Colonic mucosa (tissue), 4 donors: ENCODE measurements at regions not wholly inside any gene's neighbourhood (a gene's known extent, or its start where the extent isn't known, plus 50 kb on each side); places are given as distances from the start of the nearest gene placed in this dataset.

Source experiments
- DNase-seq: peaks from one replicate; pipeline ENCODE4 v3.0.0-alpha.2; 2020
- H3K27ac ChIP-seq: fragments of 200-600 bp; one replicate; pipeline ENCODE4 v1.8.0; 2021
- H3K27me3 ChIP-seq: fragments of 200-600 bp; one replicate; pipeline ENCODE4 v1.8.0; 2021
- H3K36me3 ChIP-seq: fragments of 200-600 bp; one replicate; pipeline ENCODE4 v1.8.0; 2021
- H3K4me1 ChIP-seq: fragments of 200-600 bp; one replicate; pipeline ENCODE4 v1.8.0; 2021; ENCODE audit warnings: mild to moderate bottlenecking
- H3K4me3 ChIP-seq: fragments of 200-600 bp; one replicate; pipeline ENCODE4 v1.8.0; 2021
- H3K9ac ChIP-seq, 2 donors: one replicate each; pipeline ENCODE4 v1.7.0; 2013; ENCODE audit warnings: control low read depth in 2 of 2, low read depth in 2 of 2, low read length in 2 of 2
- H3K9me3 ChIP-seq: fragments of 200-600 bp; one replicate; pipeline ENCODE4 v1.8.0; 2021
- CTCF ChIP-seq: fragments of 200-600 bp; IDR thresholded peaks from one replicate; pipeline ENCODE4 v1.8.0; 2022; ENCODE audit warnings: antibody characterized with exemption, mild to moderate bottlenecking
- intact Hi-C: fragments of 100-400 bp; cut with DNase I; formaldehyde crosslinking; loops from one replicate; pipeline ENCODE4 v1.14.1; 2022
- donor health status: healthy.
- donor health status: DM: no; HTN: no; CAD: no.
- donor health status: DM: no; HTN: no; CAD: no.

- DNase-seq, result no peak
- intact Hi-C loops, result no loop called here
Measured at GRCh38 chr14:42269234-42269633, 662.6 kb downstream of the LRFN5 start.

GRCh38 chr14:42248131-42248530 is 641.5 kb downstream of the LRFN5 start:
- TF ChIP-seq CTCF, result no peak
- Histone ChIP-seq H3K36me3 (no peaks in the 10 kb centered on the region), H3K9ac (no peak overlapping the region), H3K9me3 (no peaks in the 10 kb centered on the region), H3K4me3 (no peak overlapping the region), H3K27me3 (no peaks in the 10 kb centered on the region), H3K27ac (no peak overlapping the region), H3K4me1 (no peaks in the 10 kb centered on the region)
- intact Hi-C loops, result no loop called here
- DNase-seq, result no peak

More at GRCh38 chr14:42269234-42269633, 662.6 kb downstream of the LRFN5 start:
- no peak overlapping the region for H3K9ac ChIP-seq
- no peak overlapping the region for H3K27ac ChIP-seq
- no peaks in the 10 kb centered on the region for H3K4me1 ChIP-seq
- no peaks in the 10 kb centered on the region for H3K36me3 ChIP-seq
- H3K9me3 ChIP-seq, result no peaks in the 10 kb centered on the region
- no peaks in the 10 kb centered on the region for H3K27me3 ChIP-seq
- H3K4me3 ChIP-seq, result no peak overlapping the region
- TF ChIP-seq CTCF, result no peak

- Histone ChIP-seq H3K27me3 (no peaks in the 10 kb centered on the region), H3K9ac (no peak overlapping the region), H3K4me3 (no peak overlapping the region), H3K27ac (no peak overlapping the region), H3K4me1 (no peaks in the 10 kb centered on the region), H3K36me3 (no peaks in the 10 kb centered on the region), H3K9me3 (no peaks in the 10 kb centered on the region)
- no peak for TF ChIP-seq CTCF
- intact Hi-C loops, result no loop called here
- no peak for DNase-seq
Measured at GRCh38 chr14:42241101-42241500, 634.4 kb downstream of the LRFN5 start.

- Histone ChIP-seq H3K27me3 (no peaks in the 10 kb centered on the region), H3K4me3 (no peak overlapping the region), H3K9me3 (no peaks in the 10 kb centered on the region), H3K9ac (no peak overlapping the region), H3K27ac (no peak overlapping the region), H3K36me3 (no peaks in the 10 kb centered on the region), H3K4me1 (no peaks in the 10 kb centered on the region)
- DNase-seq, result no peak
- intact Hi-C loops, result no loop called here
- no peak for TF ChIP-seq CTCF
Measured at GRCh38 chr14:42229976-42230375, 623.3 kb downstream of the LRFN5 start.

GRCh38 chr14:42229294-42229693 is 622.6 kb downstream of the LRFN5 start:
- no peak for DNase-seq
- Histone ChIP-seq H3K9ac (no peak overlapping the region), H3K36me3 (no peaks in the 10 kb centered on the region), H3K4me3 (no peak overlapping the region), H3K4me1 (no peaks in the 10 kb centered on the region), H3K9me3 (no peaks in the 10 kb centered on the region), H3K27me3 (no peaks in the 10 kb centered on the region), H3K27ac (no peak overlapping the region)
- no peak for TF ChIP-seq CTCF
- intact Hi-C loops, result no loop called here

- Histone ChIP-seq H3K9ac (no peak overlapping the region), H3K4me1 (no peaks in the 10 kb centered on the region), H3K36me3 (no peaks in the 10 kb centered on the region), H3K27me3 (no peaks in the 10 kb centered on the region), H3K27ac (no peak overlapping the region), H3K4me3 (no peak overlapping the region), H3K9me3 (no peaks in the 10 kb centered on the region)
- intact Hi-C loops, result no loop called here
- DNase-seq, result no peak
- TF ChIP-seq CTCF, result no peak
Measured at GRCh38 chr14:42228611-42229010, 621.9 kb downstream of the LRFN5 start.
